Spleen (tissue), 11 donors: ENCODE measurements at regions not wholly inside any gene's neighbourhood (a gene's known extent, or its start where the extent isn't known, plus 50 kb on each side); places are given as distances from the start of the nearest gene placed in this dataset.

ENCODE experiments used
- DNase-seq: peaks from one replicate; pipeline ENCODE4 v3.0.0-alpha.2; 2020
- H3K27ac ChIP-seq, 8 donors: fragments of 200-600 bp; sonication (generic) in 7 of 8; 1 replicate in 4 of 8; 2 replicates in 4 of 8; pipeline versions ENCODE4 v1.5.0 to v1.8.0; 2016 to 2021; ENCODE audit warnings: inconsistent platforms in 4 of 8, mild to moderate bottlenecking in 4 of 8, moderate library complexity in 1 of 8
- H3K27me3 ChIP-seq, 7 donors: fragments of 200-600 bp; sonication (generic) in 6 of 7; replicated peaks in 1 of 7; 1 replicate in 4 of 7; 2 replicates in 3 of 7; pipeline versions ENCODE4 v1.5.0 to v1.8.0; 2016 to 2021; ENCODE audit warnings: inconsistent platforms in 3 of 7, mild to moderate bottlenecking in 1 of 7
- H3K36me3 ChIP-seq, 6 donors: fragments of 200-600 bp; sonication (generic) in 5 of 6; 1 replicate in 4 of 6; 2 replicates in 2 of 6; pipeline versions ENCODE4 v1.5.0 to v1.8.0; 2016 to 2021; ENCODE audit warnings: inconsistent platforms in 2 of 6
- H3K4me1 ChIP-seq, 6 donors: fragments of 200-600 bp; sonication (generic) in 5 of 6; 1 replicate in 3 of 6; 2 replicates in 3 of 6; pipeline versions ENCODE4 v1.5.0 to v1.8.0; 2016 to 2021; ENCODE audit warnings: inconsistent platforms in 3 of 6
- H3K4me3 ChIP-seq, 8 donors: fragments of 200-600 bp; sonication (generic) in 7 of 8; 1 replicate in 4 of 8; 2 replicates in 4 of 8; pipeline versions ENCODE4 v1.5.0 to v1.8.0; 2016 to 2021; ENCODE audit warnings: inconsistent platforms in 4 of 8, mild to moderate bottlenecking in 4 of 8, moderate library complexity in 2 of 8
- H3K9me3 ChIP-seq, 8 donors: fragments of 200-600 bp; sonication (generic) in 7 of 8; 1 replicate in 4 of 8; 2 replicates in 4 of 8; pipeline versions ENCODE4 v1.5.0 to v1.8.0; 2016 to 2021; ENCODE audit warnings: inconsistent platforms in 4 of 8
- POLR2A ChIP-seq, 3 donors: fragments of 450-650 bp; IDR thresholded peaks; one replicate each; pipeline ENCODE4 v1.5.1; 2017; ENCODE audit warnings: antibody characterized with exemption in 3 of 3, mild to moderate bottlenecking in 1 of 3
- POLR2AphosphoS5 ChIP-seq, 3 donors: sonication (generic); formaldehyde crosslinking; IDR thresholded peaks; one replicate each; pipeline ENCODE4 v1.5.1; 2017; ENCODE audit warnings: antibody characterized with exemption in 3 of 3
- WGBS, 5 donors: extraction: QIAGEN DNeasy Blood & Tissue Kit in 3 of 5; methylation state at CpG; one replicate each; pipeline versions ENCODE4 v1.1.5 to v1.1.7; 2013 to 2018; 5-methylcytosine and 5-hydroxymethylcytosine counted together
- intact Hi-C: fragments of 100-400 bp; cut with DNase I; formaldehyde crosslinking; loops from one replicate; pipeline ENCODE4 v1.15.0; 2023; ENCODE audit warnings: low total_unique reads
- TF ChIP-seq, protein P1 (sequence below), 11 experiments: fragments of 200-600 bp in 7 of 11; fragments of 450-650 bp in 4 of 11; sonication (generic) in 4 of 11; IDR thresholded peaks in 8 of 11; conservative IDR thresholded peaks in 3 of 11; 1 replicate in 7 of 11; 2 replicates in 4 of 11; pipeline versions ENCODE4 v1.4.0 to v1.8.0; 2016 to 2021; ENCODE audit warnings: antibody characterized with exemption in 11 of 11, inconsistent platforms in 4 of 11, mild to moderate bottlenecking in 1 of 11
- donor health status: healthy with polysubstance abuse.
- donor health status: DM: no; HTN: no; CAD: no; lungs with moderate emphysema.
- donor health status: DM: no; HTN: no; CAD: no.
- donor health status: Bipolar disorder and iron deficiency.
- donor health status: healthy.
- donor health status: DM: no; HTN: no; CAD: no.
- donor health status: DM: yes; HTN: yes; CAD: no.

DNA sequence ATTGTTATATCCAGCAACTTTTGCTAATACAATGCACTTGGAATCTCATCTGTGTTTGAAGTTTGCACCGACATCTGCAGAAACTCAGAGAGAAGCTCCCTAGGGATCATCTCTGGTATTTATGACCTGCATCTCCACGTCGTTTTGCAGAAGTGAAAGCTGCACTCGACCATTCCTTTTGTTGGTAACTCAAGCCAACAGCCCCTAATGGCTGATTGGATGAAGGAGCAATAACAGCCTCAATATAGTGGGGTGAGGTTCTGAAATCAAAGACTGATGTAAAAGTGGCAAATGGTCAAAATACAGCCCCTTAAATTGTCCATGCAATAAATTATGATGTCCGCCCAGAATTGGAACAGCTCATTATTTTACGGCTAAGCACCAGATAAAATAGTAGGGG lies 344.2 kb upstream of the KAZN start:
- Histone ChIP-seq H3K4me3 (no peak overlapping the region), H3K9me3 (peaks cover 0 to 6% (median 0%) of the 10 kb centered on the region in 8 donors), H3K27ac (no peak overlapping the region), H3K4me1 (peaks cover 0 to 10% (median 0%) of the 10 kb centered on the region in 6 donors), H3K36me3 (no peaks in the 10 kb centered on the region), H3K27me3 (peaks cover 0 to 10% (median 0%) of the 10 kb centered on the region in 7 donors)
- no peak for DNase-seq
- intact Hi-C loops = no loop called here
- TF ChIP-seq POLR2AphosphoS5 (IDR thresholded peaks at IDR 0.05) = no peak
- TF ChIP-seq, protein P1, sequence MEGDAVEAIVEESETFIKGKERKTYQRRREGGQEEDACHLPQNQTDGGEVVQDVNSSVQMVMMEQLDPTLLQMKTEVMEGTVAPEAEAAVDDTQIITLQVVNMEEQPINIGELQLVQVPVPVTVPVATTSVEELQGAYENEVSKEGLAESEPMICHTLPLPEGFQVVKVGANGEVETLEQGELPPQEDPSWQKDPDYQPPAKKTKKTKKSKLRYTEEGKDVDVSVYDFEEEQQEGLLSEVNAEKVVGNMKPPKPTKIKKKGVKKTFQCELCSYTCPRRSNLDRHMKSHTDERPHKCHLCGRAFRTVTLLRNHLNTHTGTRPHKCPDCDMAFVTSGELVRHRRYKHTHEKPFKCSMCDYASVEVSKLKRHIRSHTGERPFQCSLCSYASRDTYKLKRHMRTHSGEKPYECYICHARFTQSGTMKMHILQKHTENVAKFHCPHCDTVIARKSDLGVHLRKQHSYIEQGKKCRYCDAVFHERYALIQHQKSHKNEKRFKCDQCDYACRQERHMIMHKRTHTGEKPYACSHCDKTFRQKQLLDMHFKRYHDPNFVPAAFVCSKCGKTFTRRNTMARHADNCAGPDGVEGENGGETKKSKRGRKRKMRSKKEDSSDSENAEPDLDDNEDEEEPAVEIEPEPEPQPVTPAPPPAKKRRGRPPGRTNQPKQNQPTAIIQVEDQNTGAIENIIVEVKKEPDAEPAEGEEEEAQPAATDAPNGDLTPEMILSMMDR (IDR thresholded peaks at IDR 0.05 in 8 of 11, conservative IDR thresholded peaks at IDR 0.05 in 3 of 11) = no peak
- no peak for TF ChIP-seq POLR2A (IDR thresholded peaks at IDR 0.05)
- WGBS, 5 donors = 42 to 48% (median 44%) methylated on average over 6 of the region's 6 CpGs

DNA sequence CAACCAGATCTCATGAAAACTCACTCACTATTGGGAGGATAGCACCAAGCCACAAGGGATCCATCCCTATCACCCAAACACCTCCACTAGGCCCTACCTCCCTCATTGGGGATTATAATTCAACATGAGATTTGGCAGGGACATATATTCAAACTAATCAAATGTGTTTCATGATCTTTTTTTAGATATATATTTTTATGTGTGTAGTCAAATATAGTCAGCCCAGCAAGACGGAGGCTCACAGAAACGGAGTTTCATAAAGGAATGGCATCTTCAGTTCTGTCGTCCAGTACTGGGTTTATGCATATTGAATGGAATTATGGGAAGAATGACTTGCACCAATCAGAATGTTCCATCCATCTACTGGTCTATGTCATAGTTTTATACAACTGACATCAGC lies 343.3 kb upstream of the KAZN start:
- no peak for TF ChIP-seq POLR2AphosphoS5 (IDR thresholded peaks at IDR 0.05)
- TF ChIP-seq POLR2A (IDR thresholded peaks at IDR 0.05) = no peak
- TF ChIP-seq, protein P1 (IDR thresholded peaks at IDR 0.05 in 8 of 11, conservative IDR thresholded peaks at IDR 0.05 in 3 of 11) = no peak
- Histone ChIP-seq H3K4me1 (peaks cover 0 to 10% (median 0%) of the 10 kb centered on the region in 6 donors), H3K9me3 (peaks cover 0 to 6% (median 0%) of the 10 kb centered on the region in 8 donors), H3K27ac (no peak overlapping the region), H3K27me3 (peaks cover 0 to 18% (median 0%) of the 10 kb centered on the region in 7 donors), H3K36me3 (no peaks in the 10 kb centered on the region), H3K4me3 (no peak overlapping the region)
- 77 to 91% (median 79%) methylated on average over 3 of the region's 3 CpGs for WGBS, 5 donors
- intact Hi-C loops = no loop called here
- no peak for DNase-seq

DNA sequence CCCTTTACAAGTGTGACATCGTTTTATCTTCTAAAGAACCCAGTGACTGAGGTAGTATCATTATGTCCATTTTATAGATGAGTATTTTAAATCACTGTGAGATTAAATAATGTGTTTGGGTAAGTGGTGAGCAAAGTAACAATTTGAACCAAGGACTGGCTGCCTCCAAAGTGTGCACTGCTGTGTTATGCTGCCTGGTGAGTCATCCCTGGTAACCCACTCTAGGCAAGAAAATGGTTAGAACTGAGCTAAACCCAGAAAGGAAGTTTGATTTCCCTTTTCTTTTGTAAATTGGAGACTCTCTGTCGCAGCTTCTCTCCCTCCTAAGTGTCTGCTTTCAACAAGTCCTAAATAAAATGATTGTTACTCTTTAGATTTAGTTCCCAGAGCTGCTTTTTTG lies 342.8 kb upstream of the KAZN start:
- TF ChIP-seq POLR2AphosphoS5 (IDR thresholded peaks at IDR 0.05) (no peak), POLR2A (IDR thresholded peaks at IDR 0.05) (no peak)
- TF ChIP-seq, protein P1 (IDR thresholded peaks at IDR 0.05 in 8 of 11, conservative IDR thresholded peaks at IDR 0.05 in 3 of 11) = no peak
- Histone ChIP-seq H3K27me3 (peaks cover 0 to 23% (median 0%) of the 10 kb centered on the region in 7 donors), H3K4me3 (no peak overlapping the region), H3K27ac (no peak overlapping the region), H3K4me1 (peaks cover 0 to 10% (median 0%) of the 10 kb centered on the region in 6 donors), H3K9me3 (peaks cover 0 to 6% (median 0%) of the 10 kb centered on the region in 8 donors), H3K36me3 (no peaks in the 10 kb centered on the region)
- DNase-seq = no peak
- intact Hi-C loops = no loop called here
- WGBS, 5 donors = 36 to 51% (median 46%) methylated on average over 2 of the region's 2 CpGs

DNA sequence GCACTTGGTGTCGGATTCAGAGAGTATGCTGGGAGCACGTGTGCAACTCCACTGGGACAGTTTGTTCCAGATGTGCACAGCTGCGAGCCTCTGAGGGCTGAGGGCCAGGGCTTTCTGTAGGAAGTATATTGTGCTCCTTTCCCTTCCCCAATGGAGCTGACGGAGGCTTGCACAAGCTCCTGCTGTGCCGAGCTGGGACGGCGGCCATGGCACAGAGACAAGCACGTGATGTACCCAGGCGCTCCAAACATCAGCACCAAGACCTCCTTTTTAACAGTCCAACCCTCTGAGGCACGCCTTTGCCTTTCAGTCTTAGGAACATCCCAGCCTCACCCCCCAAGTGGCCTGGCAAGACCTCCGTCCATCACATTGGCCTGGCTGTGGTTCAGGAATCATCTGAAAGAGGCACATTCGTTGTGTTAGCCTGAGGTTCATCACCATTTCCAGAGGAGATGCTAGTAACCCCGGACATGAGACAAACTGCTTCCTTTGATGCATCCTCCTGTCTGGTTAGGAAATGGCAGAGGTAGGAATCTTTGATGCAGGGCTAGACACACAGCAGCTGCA lies 339.2 kb upstream of the KAZN start:
- 78 to 86% (median 81%) methylated on average over 9 to 13 of the region's 13 CpGs for WGBS, 5 donors
- peaks cover 0 to 4% (median 0%) of the 10 kb centered on the region in 6 donors for H3K4me1 ChIP-seq
- DNase-seq = no peak
- intact Hi-C loops = no loop called here
- peaks cover 0 to 6% (median 0%) of the 10 kb centered on the region in 8 donors for H3K9me3 ChIP-seq
- TF ChIP-seq, protein P1 (IDR thresholded peaks at IDR 0.05 in 8 of 11, conservative IDR thresholded peaks at IDR 0.05 in 3 of 11) = no peak
- TF ChIP-seq POLR2AphosphoS5 (IDR thresholded peaks at IDR 0.05) (no peak), POLR2A (IDR thresholded peaks at IDR 0.05) (no peak)
- H3K27ac ChIP-seq = no peak overlapping the region
- no peak overlapping the region for H3K4me3 ChIP-seq
- H3K27me3 ChIP-seq = peaks cover 0 to 51% (median 0%) of the 10 kb centered on the region in 7 donors
- no peaks in the 10 kb centered on the region for H3K36me3 ChIP-seq
